ENCODE measurements at regions not wholly inside any gene's neighbourhood (a gene's known extent, or its start where the extent isn't known, plus 50 kb on each side); places are given as distances from the start of the nearest gene placed in this dataset.

- intact Hi-C loops (cut with DNase I) = no loop called here
Measured at GRCh38 chr9:8207596-8207995, 408.0 kb upstream of the DMAC1 start.

GRCh38 chr9:8206720-8207119 is 407.1 kb upstream of the DMAC1 start:
- DNase-seq (ENCODE audit: extremely low spot score) = no peak
- TF ChIP-seq CTCF (IDR thresholded peaks at IDR 0.05) (no peak), POLR2AphosphoS5 (IDR thresholded peaks at IDR 0.05) (no peak), POLR2A (IDR thresholded peaks at IDR 0.05; ENCODE audit: low read depth) (no peak), EP300 (IDR thresholded peaks at IDR 0.05) (no peak)
- H3K36me3 ChIP-seq = no peaks in the 10 kb centered on the region
- 87% methylated on average over 2 of the region's 2 CpGs for WGBS
- H3K4me1 ChIP-seq = no peaks in the 10 kb centered on the region
- intact Hi-C loops (cut with DNase I) = no loop called here
- H3K27me3 ChIP-seq = no peaks in the 10 kb centered on the region
- H3K9me3 ChIP-seq = no peaks in the 10 kb centered on the region
- H3K27ac ChIP-seq (replicated peaks in 1 of 4) = no peak overlapping the region
- H3K4me3 ChIP-seq = no peak overlapping the region

More at GRCh38 chr9:8207596-8207995, 408.0 kb upstream of the DMAC1 start:
- WGBS = 65% methylated on average over 1 of the region's 1 CpG
- no peaks in the 10 kb centered on the region for H3K9me3 ChIP-seq
- H3K4me1 ChIP-seq = no peaks in the 10 kb centered on the region
- no peak for DNase-seq (ENCODE audit: extremely low spot score)
- no peak overlapping the region for H3K27ac ChIP-seq (replicated peaks in 1 of 4)
- H3K4me3 ChIP-seq = no peak overlapping the region
- H3K36me3 ChIP-seq = no peaks in the 10 kb centered on the region
- TF ChIP-seq CTCF (IDR thresholded peaks at IDR 0.05) (no peak), POLR2A (IDR thresholded peaks at IDR 0.05; ENCODE audit: low read depth) (no peak), EP300 (IDR thresholded peaks at IDR 0.05) (no peak), POLR2AphosphoS5 (IDR thresholded peaks at IDR 0.05) (no peak)
- no peaks in the 10 kb centered on the region for H3K27me3 ChIP-seq

GRCh38 chr9:8205576-8205975 is 406.0 kb upstream of the DMAC1 start:
- Histone ChIP-seq H3K27me3 (no peaks in the 10 kb centered on the region), H3K9me3 (no peaks in the 10 kb centered on the region), H3K4me1 (no peaks in the 10 kb centered on the region), H3K4me3 (no peak overlapping the region), H3K27ac (replicated peaks in 1 of 4) (no peak overlapping the region), H3K36me3 (no peaks in the 10 kb centered on the region)
- intact Hi-C loops (cut with DNase I) = no loop called here
- TF ChIP-seq POLR2AphosphoS5 (IDR thresholded peaks at IDR 0.05) (no peak), EP300 (IDR thresholded peaks at IDR 0.05) (no peak), CTCF (IDR thresholded peaks at IDR 0.05) (no peak), POLR2A (IDR thresholded peaks at IDR 0.05; ENCODE audit: low read depth) (no peak)
- no peak for DNase-seq (ENCODE audit: extremely low spot score)

- Histone ChIP-seq H3K4me1 (no peaks in the 10 kb centered on the region), H3K4me3 (no peak overlapping the region), H3K27me3 (no peaks in the 10 kb centered on the region), H3K27ac (replicated peaks in 1 of 4) (no peak overlapping the region), H3K36me3 (no peaks in the 10 kb centered on the region), H3K9me3 (peaks cover 0 to 24% (median 11%) of the 10 kb centered on the region in 4 donors)
- TF ChIP-seq CTCF (IDR thresholded peaks at IDR 0.05) (no peak), POLR2AphosphoS5 (IDR thresholded peaks at IDR 0.05) (no peak), EP300 (IDR thresholded peaks at IDR 0.05) (no peak), POLR2A (IDR thresholded peaks at IDR 0.05; ENCODE audit: low read depth) (no peak)
- intact Hi-C loops (cut with DNase I) = loop anchor here (10.0 kb wide), 1 partner anchor 665 kb away; no protein-coding TSS in a partner anchor
- WGBS = 80% methylated on average over 1 of the region's 1 CpG
- DNase-seq (ENCODE audit: extremely low spot score) = no peak
Measured at GRCh38 chr9:8189881-8190280, 390.3 kb upstream of the DMAC1 start.

- Histone ChIP-seq H3K9me3 (peaks cover 0 to 24% (median 9%) of the 10 kb centered on the region in 4 donors), H3K27me3 (no peaks in the 10 kb centered on the region), H3K36me3 (no peaks in the 10 kb centered on the region), H3K4me3 (no peak overlapping the region), H3K4me1 (no peaks in the 10 kb centered on the region), H3K27ac (replicated peaks in 1 of 4) (no peak overlapping the region)
- 78% methylated on average over 6 of the region's 6 CpGs for WGBS
- TF ChIP-seq POLR2A (IDR thresholded peaks at IDR 0.05; ENCODE audit: low read depth) = no peak
- no peak for DNase-seq (ENCODE audit: extremely low spot score)
- intact Hi-C loops (cut with DNase I) = no loop called here
Measured at GRCh38 chr9:8188723-8189407, 389.3 kb upstream of the DMAC1 start.
